HCT116 (cell line): ENCODE measurements at regions not wholly inside any gene's neighbourhood (a gene's known extent, or its start where the extent isn't known, plus 50 kb on each side); places are given as distances from the start of the nearest gene placed in this dataset.

ENCODE experiments used
- ATAC-seq: fragments of 200-7000 bp; cut with Tn5 transposase; 2 replicates; pipeline ENCODE4 v1.9.1; 2020; ENCODE audit warnings: mild to moderate bottlenecking, moderate library complexity
- BruUV-seq: library from RNA; stranded (reverse); fragments of 400-500 nt; replicated peaks from 2 replicates; lab custom pipeline; 2021; lab: Mats Ljungman, UMichigan
- CTCF ChIA-PET: fragments of 300-600 bp; sonication (Branson Sonifier 250); formaldehyde crosslinking; loops from one replicate; lab custom pipeline; 2021; ENCODE audit warnings: antibody characterized with exemption; lab: Charles Lee
- POLR2A ChIA-PET: fragments of 300-600, 350-600 bp; sonication (Branson Sonifier 250); formaldehyde crosslinking; loops from one replicate; lab custom pipeline; 2021; ENCODE audit warnings: antibody characterized with exemption; lab: Charles Lee
- RAD21 ChIA-PET, 2 experiments: fragments of 300-600 bp; sonication (Branson Sonifier 250); formaldehyde crosslinking; loops; one replicate each; lab custom pipeline; 2023; ENCODE audit warnings: low total read pairs in 2 of 2; ENCODE audit not compliant: uncharacterized antibody in 2 of 2, unreplicated experiment in 2 of 2, low non-redundant PET in 1 of 2; lab: Charles Lee
- DNase-seq: peaks from one replicate; pipeline ENCODE4 v3.0.0-alpha.2; 2010; ENCODE audit warnings: low read depth, low spot score
- H2AFZ ChIP-seq: fragments of 200-600 bp; shearing (Covaris generic), sonication (generic); 2 replicates; pipeline ENCODE4 v1.6.1; 2017; ENCODE audit warnings: low read depth, mixed run types, mixed read lengths, antibody characterized with exemption, low read length; ENCODE audit not compliant: poor library complexity, severe bottlenecking
- H3K27ac ChIP-seq: 2 replicates; pipeline ENCODE4 v1.5.1; 2012; ENCODE audit warnings: low read depth, low read length
- H3K27me3 ChIP-seq: fragments of 200-600 bp; sonication (generic); 2 replicates; pipeline ENCODE4 v1.6.1; 2016; ENCODE audit warnings: mixed run types, low read length, mixed read lengths; ENCODE audit not compliant: insufficient read depth
- H3K36me3 ChIP-seq, 2 experiments: fragments of 200-500 bp in 1 of 2; fragments of 200-600 bp in 1 of 2; sonication (Bioruptor generic) in 1 of 2; sonication (generic) in 1 of 2; 2 replicates each; pipeline versions ENCODE4 v1.5.1 to v1.6.1; 2014 to 2016; ENCODE audit warnings: low read length in 2 of 2, inconsistent platforms in 1 of 2, mixed read lengths in 1 of 2, mixed run types in 1 of 2; ENCODE audit not compliant: insufficient read depth in 2 of 2, control insufficient read depth in 1 of 2
- H3K4me1 ChIP-seq, 2 experiments: fragments of 200-600 bp in 1 of 2; sonication (generic) in 1 of 2; 2 replicates each; pipeline versions ENCODE4 v1.5.1 to v1.6.1; 2012 to 2017; ENCODE audit warnings: low read length in 2 of 2, inconsistent platforms in 1 of 2, mild to moderate bottlenecking in 1 of 2, mixed read lengths in 1 of 2, mixed run types in 1 of 2, moderate library complexity in 1 of 2; ENCODE audit not compliant: insufficient read depth in 2 of 2, control insufficient read depth in 1 of 2
- H3K4me2 ChIP-seq: fragments of 200-600 bp; sonication (generic); 2 replicates; pipeline ENCODE4 v1.6.1; 2017; ENCODE audit warnings: mixed run types, low read length, mixed read lengths
- H3K4me3 ChIP-seq, 2 experiments: fragments of 200-600 bp in 1 of 2; sonication (generic) in 1 of 2; replicated peaks in 1 of 2; 2 replicates each; pipeline ENCODE4 v1.5.1; 2011 to 2016; ENCODE audit warnings: low read length in 2 of 2, control low read depth in 1 of 2, low read depth in 1 of 2, mild to moderate bottlenecking in 1 of 2, mixed read lengths in 1 of 2, mixed run types in 1 of 2
- H3K79me2 ChIP-seq: fragments of 200-600 bp; sonication (generic); 2 replicates; pipeline ENCODE4 v1.6.1; 2017; ENCODE audit warnings: mild to moderate bottlenecking, mixed run types, low read length, moderate library complexity, mixed read lengths; ENCODE audit not compliant: insufficient read depth
- H3K9ac ChIP-seq: fragments of 200-600 bp; sonication (generic); 2 replicates; pipeline ENCODE4 v1.6.1; 2016; ENCODE audit warnings: low read length, mixed read lengths
- H3K9me2 ChIP-seq: fragments of 200-600 bp; sonication (generic), shearing (Covaris generic); 2 replicates; pipeline ENCODE4 v1.6.1; 2017; ENCODE audit warnings: mixed run types, mild to moderate bottlenecking, moderate library complexity; ENCODE audit not compliant: insufficient read depth
- H3K9me3 ChIP-seq, 2 experiments: fragments of 200-500 bp in 1 of 2; fragments of 200-600 bp in 1 of 2; sonication (Bioruptor generic) in 1 of 2; sonication (generic) in 1 of 2; 2 replicates each; pipeline ENCODE4 v1.6.1; 2014 to 2017; ENCODE audit warnings: low read length in 2 of 2, mixed read lengths in 2 of 2, inconsistent platforms in 1 of 2, low read depth in 1 of 2, mild to moderate bottlenecking in 1 of 2, mixed run types in 1 of 2, moderate library complexity in 1 of 2; ENCODE audit not compliant: control insufficient read depth in 1 of 2, insufficient read depth in 1 of 2
- H4K20me1 ChIP-seq: fragments of 200-600 bp; sonication (generic), shearing (Covaris generic); 2 replicates; pipeline ENCODE4 v1.6.1; 2017; ENCODE audit warnings: mixed run types, mild to moderate bottlenecking, moderate library complexity; ENCODE audit not compliant: insufficient read depth
- EGR1 ChIP-seq: IDR thresholded peaks from 2 replicates; pipeline ENCODE4 v1.6.1; 2012; ENCODE audit warnings: low read depth
- FOSL1 ChIP-seq: IDR thresholded peaks from 2 replicates; pipeline ENCODE4 v1.6.1; 2012; ENCODE audit warnings: low read depth
- SP1 ChIP-seq: IDR thresholded peaks from 2 replicates; pipeline ENCODE4 v1.6.1; 2012; ENCODE audit warnings: low read depth
- ZNF274 ChIP-seq: fragments of 200-500 bp; sonication (Bioruptor generic); IDR thresholded peaks from 2 replicates; pipeline ENCODE4 v1.6.1; 2014; ENCODE audit warnings: mild to moderate bottlenecking, low read depth, low read length, inconsistent platforms
- intact Hi-C: fragments of 100-400 bp; cut with micrococcal nuclease; formaldehyde crosslinking; loops from 2 replicates; pipeline ENCODE4 v1.10.0; 2022
- TF ChIP-seq, protein P1 (sequence below): IDR thresholded peaks from 2 replicates; pipeline ENCODE4 v1.6.1; 2011; ENCODE audit warnings: mild to moderate bottlenecking, low read length, moderate library complexity; ENCODE audit not compliant: insufficient replicate concordance; ENCODE audit errors: extremely low read depth

- CTCF ChIA-PET = no interaction called here
- intact Hi-C loops = no loop called here
- no peaks in the 10 kb centered on the region for H3K36me3 ChIP-seq
- no peak overlapping the region for H2AFZ ChIP-seq
- H3K9me2 ChIP-seq = no peaks in the 10 kb centered on the region
- RAD21 ChIA-PET = no interaction called here
- ATAC-seq (no peak), DNase-seq (no peak)
- no peak overlapping the region for H3K9ac ChIP-seq
- POLR2A ChIA-PET = no interaction called here
- H4K20me1 ChIP-seq = no peaks in the 10 kb centered on the region
- H3K4me1 ChIP-seq = no peaks in the 10 kb centered on the region
- H3K9me3 ChIP-seq = no peaks in the 10 kb centered on the region
- no peaks in the 10 kb centered on the region for H3K79me2 ChIP-seq
- BruUV-seq = no TSS peak
- no peaks in the 10 kb centered on the region for H3K27me3 ChIP-seq
- no peak overlapping the region for H3K4me3 ChIP-seq
- no peak overlapping the region for H3K27ac ChIP-seq
- no peak for TF ChIP-seq ZNF274
- TF ChIP-seq EGR1 = no peak
- TF ChIP-seq, protein P1, sequence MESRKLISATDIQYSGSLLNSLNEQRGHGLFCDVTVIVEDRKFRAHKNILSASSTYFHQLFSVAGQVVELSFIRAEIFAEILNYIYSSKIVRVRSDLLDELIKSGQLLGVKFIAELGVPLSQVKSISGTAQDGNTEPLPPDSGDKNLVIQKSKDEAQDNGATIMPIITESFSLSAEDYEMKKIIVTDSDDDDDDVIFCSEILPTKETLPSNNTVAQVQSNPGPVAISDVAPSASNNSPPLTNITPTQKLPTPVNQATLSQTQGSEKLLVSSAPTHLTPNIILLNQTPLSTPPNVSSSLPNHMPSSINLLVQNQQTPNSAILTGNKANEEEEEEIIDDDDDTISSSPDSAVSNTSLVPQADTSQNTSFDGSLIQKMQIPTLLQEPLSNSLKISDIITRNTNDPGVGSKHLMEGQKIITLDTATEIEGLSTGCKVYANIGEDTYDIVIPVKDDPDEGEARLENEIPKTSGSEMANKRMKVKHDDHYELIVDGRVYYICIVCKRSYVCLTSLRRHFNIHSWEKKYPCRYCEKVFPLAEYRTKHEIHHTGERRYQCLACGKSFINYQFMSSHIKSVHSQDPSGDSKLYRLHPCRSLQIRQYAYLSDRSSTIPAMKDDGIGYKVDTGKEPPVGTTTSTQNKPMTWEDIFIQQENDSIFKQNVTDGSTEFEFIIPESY = no peak
- TF ChIP-seq SP1 = no peak
- no peak for TF ChIP-seq FOSL1
- no peak overlapping the region for H3K4me2 ChIP-seq
Measured at GRCh38 chr1:197825541-197825940, 50.3 kb upstream of the DENND1B start.
